Kidney glomerular epithelial cell (primary cell): ENCODE measurements at regions not wholly inside any gene's neighbourhood (a gene's known extent, or its start where the extent isn't known, plus 50 kb on each side); places are given as distances from the start of the nearest gene placed in this dataset.
"Not testable (repeated sequence)": the region's sequence is repeated elsewhere in the genome, so short reads cannot be mapped to it uniquely, and the experiment has no call there.

Experiments used
- DNase-seq: peaks from one replicate; lab custom pipeline; 2025; lab: John Stamatoyannopoulos, UW

DNA sequence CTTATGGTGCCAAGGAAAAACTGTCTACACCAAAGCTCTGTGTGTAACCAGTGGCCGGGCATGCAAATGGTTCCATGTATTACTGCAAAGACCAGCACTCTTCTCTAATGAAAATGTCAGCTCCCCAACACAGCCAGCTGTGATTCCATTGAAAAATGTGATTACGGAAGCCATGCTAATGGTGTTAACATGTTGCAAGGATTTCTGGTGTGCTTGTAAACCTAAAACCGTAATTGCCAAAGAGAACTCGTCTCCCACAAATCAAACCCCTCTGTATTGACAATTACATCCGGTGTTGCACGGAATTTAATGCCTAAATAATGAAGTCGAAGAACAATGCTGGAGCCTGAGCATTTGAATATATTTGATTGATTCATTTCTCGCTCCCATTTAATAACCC is 351.7 kb downstream of the NPIPA8 start:
- DNase-seq, result no peak

DNA sequence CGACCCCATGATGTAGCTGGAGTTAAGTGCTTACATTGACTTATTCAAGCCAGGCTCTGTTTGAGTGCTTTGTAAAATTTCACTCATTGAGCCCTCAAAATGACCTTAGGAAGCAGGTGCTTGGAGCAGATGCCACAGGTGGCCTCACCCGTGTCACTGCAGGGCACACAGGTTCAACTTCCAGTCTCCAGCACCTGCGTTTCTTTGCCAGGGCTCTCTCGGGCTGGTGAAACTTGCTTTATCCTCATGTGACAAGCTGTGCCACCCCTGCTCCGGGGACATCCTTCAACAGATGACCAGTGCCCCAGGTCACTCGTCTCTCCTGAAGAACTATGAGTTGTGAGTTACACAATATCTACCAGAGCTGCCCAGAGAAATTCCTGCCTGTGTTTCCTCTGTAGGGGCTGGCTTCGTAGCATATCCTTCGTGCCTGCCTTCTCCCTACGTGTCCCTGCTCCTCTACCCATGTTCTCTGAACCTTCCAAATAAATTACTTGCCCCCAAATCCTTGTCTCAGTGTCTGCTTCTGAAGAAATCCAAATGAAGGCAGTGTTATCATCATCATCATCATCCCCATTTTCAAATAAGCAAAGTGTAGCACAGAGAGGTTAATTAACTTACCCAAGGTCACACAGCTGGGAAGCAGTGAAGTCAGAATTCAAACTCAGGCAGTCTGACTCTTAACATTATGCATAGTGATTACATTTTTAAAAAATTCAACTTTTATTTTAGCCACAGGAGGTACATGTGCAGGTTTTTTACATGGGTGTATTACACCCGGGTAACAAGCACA is 352.5 kb downstream of the NPIPA8 start:
- DNase-seq, result no peak

DNA sequence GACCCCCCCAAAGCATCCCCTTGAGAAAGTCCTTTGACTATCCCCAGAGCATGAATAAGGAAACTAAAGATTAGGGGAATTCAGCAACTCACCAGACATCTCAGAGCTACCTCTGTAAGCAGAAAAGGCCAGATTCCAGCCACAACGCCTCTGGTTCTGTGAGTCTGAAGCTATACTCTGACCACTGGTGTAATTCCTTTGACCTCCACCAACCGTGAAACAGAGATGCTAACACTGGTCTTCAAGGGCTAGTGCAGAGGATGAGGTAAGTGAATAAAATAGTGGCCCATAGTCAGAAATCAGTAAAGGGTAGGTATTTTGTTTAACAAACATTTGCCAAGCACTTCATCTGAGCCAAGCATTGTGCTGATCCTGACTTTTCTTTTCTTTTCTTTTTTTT is 353.4 kb downstream of the NPIPA8 start:
- DNase-seq, result no peak

DNA sequence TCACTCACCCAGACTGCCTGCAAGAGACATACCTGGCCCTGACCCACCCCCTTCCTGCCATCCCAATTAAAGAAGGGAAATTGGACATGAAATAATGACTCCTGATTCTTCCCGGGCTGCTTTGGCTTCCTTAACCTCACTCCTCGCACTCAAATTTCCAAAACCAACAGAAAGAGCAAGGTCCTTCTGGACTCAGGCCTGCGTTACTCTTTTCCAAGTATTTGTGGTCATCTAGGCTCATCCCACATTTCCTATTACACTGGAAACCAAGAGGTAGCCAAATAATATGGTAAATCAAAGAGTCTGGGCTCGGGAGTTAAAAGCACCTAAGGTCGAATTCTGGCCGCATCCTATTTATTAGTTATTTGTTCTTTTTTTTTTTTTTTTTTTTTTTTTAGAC is 359.3 kb downstream of the NPIPA8 start:
- no peak for DNase-seq

DNA sequence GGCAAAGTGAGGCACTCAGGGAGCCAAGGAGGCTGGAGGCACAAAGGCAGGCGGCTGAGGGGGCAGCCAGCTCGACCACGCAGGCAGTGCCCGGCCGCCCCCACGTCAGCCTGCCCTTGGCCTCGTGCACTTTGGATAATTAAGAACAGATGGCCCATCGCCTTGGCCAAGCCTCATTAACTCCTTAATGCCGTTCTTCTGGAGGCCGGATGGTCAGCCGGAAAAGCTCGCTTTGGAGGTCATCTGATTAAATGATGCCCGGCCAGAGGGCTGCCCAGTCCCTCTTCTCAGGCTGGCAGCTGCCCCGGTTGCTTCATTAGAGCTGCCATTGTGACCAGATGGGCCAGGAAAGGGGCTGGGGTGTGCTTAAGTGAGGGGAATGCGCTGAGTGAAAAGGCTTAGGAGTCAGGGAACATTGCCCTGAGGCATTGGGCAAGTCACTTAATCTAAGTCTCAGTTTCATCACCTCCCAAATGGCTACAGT is 364.0 kb downstream of the NPIPA8 start:
- no peak for DNase-seq

DNA sequence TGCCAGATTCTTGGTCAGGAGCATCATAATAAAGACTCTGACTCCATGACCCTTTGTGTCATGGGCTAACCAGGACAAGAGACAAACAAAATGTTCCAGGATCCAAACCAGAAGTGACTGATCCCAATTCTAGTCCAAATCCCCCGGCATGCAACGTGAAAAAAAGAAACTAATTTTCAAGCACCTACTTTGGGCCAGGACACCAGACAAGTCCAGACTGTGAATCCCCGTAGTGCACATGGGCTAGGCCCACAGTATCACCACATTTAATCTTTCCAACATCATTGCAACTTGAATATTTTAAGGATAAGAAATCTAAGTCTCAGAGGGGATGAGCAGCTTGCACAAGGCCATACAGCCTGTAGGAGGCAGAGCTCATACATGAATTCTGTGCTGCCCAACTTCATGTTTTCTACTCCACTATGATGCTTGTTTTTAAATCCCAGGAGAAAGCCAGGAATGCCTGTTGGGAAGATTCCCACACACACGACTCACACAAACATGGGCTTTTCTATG is 365.7 kb downstream of the NPIPA8 start:
- DNase-seq, result no peak

DNA sequence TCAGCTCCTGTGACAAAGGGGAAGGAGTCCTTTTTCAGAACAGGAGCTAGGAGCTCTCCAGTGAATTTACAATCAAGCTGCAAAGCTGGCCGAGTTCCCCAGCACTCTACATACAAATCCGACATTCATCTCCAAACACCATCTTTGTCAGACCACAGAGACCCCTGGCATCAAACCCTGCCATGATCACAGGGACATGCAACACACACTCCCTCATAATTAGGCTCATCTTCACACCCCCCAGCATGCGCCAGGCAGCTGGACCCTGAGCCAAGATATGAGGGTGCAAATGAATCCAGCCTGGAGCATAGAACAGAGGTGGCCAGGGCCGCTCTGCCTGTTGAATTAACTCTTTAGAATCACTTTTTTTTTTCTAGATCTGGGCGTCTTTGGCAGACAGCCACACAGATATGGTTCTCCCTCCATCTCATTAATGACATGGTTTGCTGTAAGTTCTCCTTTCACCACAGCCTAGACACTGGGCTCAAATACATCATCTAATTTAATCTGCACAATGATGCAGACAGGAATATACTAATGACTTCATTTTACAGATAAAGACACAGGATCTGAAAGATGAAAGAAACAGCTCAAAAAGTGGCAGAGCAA is 366.3 kb downstream of the NPIPA8 start:
- no peak for DNase-seq

DNA sequence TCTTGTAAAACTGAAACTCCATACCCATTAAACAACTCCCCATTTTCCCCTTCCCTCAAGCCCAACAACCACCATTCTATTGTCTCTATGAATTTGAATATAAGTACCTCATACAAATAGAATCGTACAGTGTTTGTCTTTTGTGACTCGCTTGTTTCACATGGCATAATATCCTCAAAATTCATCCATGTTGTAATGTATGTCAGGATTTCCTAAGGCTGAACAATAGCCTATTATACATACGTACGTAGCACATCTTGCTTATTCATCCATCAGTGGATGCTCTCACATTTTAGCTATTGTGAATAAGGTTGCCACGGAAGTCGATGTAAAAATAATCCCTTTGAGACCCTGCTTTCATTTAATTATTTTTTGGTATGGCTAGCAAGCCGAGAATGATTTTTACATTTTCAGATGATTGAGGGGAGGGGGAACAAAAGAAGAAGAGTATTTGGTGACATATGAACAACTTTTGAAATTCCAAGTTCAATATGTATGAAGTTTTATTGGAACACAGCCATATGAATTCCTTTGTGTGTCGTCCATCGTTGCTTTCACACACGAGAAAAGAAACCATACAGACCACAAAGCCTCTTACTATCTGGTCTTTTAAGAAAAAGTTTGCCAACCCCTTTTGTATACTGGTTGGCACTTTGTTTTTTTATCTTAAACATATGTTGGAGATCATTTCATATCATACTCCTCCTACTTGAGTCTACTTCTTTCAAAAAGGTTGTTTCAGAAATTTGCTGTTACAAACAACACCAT is 371.2 kb downstream of the NPIPA8 start:
- no peak for DNase-seq

DNA sequence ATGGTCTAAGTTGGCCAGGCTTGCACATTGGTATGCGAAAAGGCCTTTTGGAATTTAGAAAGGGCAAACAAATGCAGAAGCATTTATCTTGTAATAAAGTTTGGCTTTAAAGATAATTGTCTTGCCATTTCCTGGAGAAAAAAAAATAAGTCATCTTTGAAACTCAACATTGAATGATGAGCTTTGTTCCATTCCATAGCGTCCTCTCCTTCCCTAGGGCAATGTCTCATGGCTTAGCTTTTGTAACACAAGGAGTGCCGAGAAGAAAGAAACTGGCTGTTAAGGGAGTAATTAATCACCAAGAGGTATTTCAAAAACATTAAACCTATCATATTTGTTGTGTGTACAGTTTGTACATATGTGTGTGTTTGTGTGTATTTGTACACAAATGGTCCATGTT is 372.3 kb downstream of the NPIPA8 start:
- DNase-seq, result no peak

DNA sequence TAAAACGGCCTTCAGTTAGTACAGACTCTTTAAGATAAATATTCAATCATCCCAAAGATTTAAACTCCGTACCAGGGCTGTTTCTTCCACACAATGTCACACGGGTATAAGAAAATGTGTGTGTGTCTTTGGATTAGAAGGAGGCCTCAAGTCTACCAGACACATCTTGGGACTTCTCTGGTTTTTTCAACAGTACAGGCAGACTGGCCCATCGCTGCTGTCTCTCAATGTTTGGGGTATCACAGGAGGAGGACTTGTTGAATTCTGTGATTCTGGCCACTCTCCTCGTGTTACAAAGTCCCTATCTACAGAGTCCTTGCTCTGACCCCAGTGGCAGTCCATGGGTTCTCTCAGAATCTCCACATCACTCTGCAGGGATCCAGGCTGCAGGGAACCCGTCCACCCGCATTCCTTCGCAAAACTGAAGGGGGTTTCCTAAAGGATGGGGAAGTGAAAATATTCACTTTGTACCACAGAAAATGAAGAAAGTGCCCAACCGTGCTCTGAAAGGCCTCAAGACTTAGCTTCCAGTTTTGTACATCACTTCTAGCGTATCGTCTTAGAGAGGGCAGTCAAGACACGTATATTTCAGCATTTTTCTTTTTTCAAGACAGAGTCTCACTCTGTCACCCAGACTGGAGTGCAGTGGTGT is 373.2 kb downstream of the NPIPA8 start:
- no peak for DNase-seq

DNA sequence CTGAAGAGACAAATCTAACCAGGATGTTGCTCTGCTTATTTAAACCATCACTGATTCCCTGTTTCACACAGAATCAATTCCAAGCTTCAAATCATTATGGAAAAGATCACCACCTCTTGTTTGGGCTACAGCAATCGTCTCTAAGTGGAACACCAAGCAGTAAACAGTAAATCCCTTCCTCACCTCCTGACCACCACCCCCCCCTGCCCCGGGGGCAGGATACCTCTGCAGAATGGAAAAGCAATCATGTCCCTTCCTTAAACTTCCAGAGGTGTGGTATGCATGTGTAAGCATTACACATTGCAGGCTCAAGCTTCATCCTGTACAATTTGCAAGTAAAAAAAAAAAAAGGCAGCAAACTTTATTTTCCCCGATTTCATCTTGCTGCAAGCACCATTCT is 373.8 kb downstream of the NPIPA8 start:
- DNase-seq, result no peak

DNA sequence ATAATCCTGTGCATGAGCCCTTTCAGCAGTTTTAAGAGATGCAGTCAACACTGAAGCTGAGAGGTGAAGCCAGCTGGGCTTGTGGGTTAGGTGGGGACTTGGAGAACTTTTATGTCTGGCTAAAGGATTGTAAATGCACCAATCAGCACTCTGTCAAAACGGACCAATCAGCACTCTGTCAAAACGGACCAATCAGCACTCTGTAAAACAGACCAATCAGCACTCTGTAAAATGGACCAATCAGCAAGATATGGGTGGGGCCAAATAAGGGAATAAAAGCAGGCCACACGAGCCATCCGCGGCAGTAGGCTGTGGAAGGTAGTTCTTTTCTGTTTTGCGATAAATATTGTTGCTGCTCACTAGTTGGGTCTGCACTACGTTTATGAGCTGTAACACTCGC is 374.7 kb downstream of the NPIPA8 start:
- DNase-seq, result not testable (repeated sequence)

DNA sequence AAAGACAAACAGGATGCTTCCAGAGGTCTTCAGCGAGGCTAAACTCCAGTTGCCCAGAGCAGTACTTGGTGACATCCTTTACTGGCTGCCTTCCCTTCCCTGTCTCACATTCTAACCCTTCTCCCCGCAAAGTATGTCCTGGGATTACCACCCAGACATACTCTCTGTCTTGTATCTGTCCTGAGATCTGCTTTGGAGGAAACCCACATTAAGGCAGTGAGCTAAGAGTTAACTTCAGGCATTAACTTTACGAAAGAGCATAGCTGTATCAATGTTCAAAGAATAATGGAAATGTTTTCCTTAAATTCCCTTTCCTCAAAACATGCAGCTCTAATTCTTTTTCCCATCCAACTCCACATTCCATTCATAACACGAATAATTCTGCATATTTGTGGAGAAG is 385.2 kb downstream of the NPIPA8 start:
- DNase-seq, result no peak

DNA sequence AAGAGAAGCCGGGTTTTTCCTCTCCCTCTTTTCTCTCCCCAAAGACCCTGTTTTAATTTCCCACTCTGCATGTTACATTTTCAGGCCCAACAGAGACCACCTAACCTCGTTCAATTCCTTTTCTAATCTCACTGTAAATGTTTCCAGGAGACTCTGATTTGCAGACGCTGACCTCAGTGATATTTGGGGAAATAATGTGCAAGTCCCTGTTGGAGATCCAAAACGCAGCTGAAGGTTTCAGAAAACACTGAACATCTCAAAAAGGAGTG is 386.6 kb downstream of the NPIPA8 start:
- no peak for DNase-seq

DNA sequence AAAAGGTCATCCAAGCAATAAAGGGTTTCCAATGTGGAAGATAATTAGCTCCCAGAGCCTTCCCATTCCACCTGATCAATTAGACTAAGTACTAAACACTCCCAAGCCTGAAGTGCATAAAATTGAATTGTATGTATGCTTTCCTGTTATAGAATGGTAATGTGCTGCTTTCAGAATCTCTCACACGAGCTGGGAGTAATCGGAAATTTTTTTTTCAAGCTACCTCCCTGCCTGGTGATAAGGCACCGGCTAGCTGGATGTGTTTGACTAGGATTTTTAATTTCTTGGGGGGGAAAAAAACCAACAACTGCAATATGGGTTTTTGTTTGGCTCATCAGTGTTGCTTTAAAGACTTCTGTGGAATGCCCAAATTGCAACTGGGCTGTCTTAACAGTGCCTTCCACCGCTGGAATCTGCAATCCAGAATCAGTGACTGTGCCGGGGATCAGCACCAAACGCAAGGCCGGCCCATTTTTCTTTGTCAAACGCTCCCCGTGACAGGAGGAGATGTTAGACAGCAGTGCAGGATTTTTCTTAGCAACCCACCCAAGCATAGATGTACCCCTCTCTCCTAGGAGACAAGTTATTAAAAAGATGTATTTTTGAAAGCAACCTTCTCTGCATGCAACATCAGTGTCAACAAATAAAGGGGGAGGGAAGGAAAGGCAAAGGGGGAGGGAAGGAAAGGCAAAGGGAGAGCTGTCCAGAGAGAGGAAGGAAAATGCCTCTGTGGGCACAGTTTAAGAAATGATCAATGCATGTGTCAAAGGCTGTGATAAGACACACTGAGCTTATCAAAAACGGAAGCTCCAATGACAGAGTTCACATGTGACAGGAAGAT is 387.2 kb downstream of the NPIPA8 start:
- no peak for DNase-seq

DNA sequence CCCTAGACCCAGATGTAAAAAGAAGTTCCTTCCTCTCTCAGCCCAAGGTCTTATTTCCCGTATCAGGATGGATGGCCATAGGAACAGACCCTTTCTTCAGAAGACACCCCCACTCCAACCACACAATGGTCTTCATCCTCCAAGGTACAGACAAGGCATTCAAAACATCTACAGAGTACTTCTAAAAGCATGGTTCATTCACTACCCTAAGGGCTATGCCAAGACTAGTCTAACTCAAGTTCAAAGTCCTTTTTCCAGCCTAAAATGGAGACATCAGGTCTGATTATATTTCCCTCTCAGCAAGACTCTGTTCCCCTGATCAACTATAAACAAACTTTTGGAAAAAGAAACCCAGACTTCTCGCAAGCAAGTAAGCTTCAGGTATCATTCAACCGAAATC is 388.9 kb downstream of the NPIPA8 start:
- DNase-seq, result no peak

DNA sequence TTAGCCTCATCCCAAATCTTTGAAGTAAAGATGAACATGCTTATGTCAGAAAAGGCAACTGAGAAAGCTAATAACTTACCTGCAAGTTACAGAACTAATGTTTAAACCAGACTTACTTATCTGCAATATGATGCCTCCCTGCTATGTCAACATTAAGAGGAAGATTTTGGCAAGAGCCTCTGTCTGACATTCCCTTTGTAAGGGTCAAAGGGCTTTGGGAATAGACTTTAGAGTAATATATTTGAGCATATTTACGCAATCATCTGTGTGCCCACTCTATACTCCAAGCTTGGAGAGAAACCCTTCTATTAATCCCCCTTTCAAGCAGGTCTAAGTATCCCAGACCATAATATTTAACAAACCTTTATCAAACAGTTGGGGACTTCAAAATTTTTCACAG is 389.4 kb downstream of the NPIPA8 start:
- no peak for DNase-seq

DNA sequence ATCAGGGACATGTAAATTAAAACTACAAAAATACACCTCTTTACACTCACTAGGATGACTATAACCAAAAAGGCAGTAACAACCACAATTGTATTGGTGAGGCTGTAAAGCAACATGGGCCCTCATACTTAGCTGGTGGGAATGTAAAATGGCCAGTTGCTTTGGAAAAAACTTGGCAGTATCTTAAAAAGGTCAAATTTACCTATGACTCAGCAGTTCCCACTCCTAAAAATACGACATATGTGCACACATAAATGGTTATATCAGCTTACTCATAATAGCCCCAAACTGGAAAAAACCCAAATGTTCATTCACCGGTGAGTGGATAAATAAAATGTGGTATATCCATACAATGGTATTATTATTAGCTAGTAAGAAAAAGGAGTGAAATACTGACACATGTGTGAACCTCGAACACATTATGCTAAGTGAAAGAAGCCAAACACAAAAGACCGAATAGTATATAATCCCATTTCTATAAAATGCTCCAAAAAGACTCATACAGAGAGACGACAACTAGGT is 391.4 kb downstream of the NPIPA8 start:
- DNase-seq, result no peak

DNA sequence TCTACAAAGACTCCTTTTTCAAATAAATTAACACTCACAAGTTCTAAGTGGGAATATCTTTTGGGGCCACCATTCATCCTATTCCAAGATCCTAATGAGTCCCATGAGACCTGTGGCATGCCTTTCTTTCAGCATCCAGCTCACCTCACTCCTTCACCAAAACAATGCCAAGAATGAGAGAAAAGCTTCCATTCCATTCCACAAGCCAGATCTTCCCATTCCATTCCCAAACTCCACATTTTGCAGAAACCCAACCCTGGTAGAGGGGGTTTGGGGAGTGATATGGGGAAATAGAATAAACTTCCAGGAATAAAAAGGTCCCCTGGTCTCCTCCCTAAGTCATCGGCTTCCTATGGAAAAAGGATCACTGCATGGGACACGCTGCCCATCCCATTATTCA is 392.2 kb downstream of the NPIPA8 start:
- no peak for DNase-seq

DNA sequence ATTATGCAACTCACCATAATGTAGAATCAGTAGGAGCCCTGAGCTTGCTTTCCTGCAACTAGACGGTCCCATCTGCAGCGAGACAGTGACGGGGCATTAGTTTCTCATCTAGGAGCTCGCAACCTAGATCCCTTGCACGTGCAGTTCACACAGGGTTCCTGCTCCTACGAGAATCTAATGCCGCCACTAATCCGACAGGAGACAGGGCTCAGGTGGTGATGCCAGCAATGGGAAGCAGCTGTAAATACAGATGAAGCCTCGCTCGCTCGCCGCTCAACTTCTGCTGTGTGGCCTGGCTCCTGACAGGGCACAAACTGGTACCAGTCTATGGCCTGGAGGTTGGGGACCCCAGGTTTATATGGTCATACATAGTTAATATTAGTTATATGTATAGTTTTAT is 394.5 kb downstream of the NPIPA8 start:
- DNase-seq, result no peak

DNA sequence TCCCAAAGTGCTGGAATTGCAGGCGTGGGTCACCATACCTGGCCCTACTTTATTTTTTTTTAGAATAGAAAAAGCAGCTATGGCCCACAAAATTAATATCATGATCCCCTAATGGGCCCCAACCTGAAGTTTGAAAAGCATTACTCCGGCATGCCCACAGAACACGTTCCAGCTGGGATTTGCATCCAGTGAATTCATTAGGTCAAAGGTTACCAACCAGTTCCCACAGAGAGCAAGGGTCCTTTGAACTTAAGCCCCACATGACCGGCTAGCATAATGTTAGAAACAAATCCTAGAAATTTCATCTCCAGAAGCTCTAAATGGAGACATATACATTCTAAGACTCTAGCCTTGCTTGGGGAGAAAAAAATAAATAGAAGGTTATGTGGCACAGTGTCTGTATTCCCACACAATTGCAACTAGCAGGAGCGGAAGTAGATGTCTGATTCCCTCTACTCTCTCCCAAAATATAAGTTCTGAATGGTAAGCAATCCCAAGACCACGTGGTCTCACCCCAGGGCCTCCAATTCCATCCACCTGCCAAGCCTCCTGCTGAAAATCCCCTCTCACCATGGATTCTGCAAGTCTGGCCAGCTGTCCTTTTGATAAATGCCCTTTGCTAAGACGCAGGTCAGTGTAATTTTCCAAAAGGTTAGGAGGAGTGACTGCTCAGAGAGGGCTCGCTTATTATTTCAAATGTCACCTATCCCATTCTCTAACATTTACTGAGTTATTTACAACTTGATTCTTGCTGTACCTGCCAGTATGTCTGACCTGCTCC is 395.8 kb downstream of the NPIPA8 start:
- no peak for DNase-seq
